ENCODE measurements at regions not wholly inside any gene's neighbourhood (a gene's known extent, or its start where the extent isn't known, plus 50 kb on each side); places are given as distances from the start of the nearest gene placed in this dataset.
"Not testable (repeated sequence)": the region's sequence is repeated elsewhere in the genome, so short reads cannot be mapped to it uniquely, and the experiment has no call there.

GRCh38 chr4:122973465-122973864 lies 51.1 kb upstream of the NUDT6 start:
- no peak for DNase-seq (ENCODE audit: low spot score)

GRCh38 chr4:122976111-122976510 lies 53.7 kb upstream of the NUDT6 start:
- no peak for DNase-seq (ENCODE audit: low spot score)

GRCh38 chr4:122977103-122977502 lies 54.7 kb upstream of the NUDT6 start:
- no peak for DNase-seq (ENCODE audit: low spot score)

GRCh38 chr4:122978109-122978508 lies 55.7 kb upstream of the NUDT6 start:
- DNase-seq (ENCODE audit: low spot score): no peak

- DNase-seq (ENCODE audit: low spot score): no peak
Observed at GRCh38 chr4:122978789-122979188, 56.4 kb upstream of the NUDT6 start.

DNA sequence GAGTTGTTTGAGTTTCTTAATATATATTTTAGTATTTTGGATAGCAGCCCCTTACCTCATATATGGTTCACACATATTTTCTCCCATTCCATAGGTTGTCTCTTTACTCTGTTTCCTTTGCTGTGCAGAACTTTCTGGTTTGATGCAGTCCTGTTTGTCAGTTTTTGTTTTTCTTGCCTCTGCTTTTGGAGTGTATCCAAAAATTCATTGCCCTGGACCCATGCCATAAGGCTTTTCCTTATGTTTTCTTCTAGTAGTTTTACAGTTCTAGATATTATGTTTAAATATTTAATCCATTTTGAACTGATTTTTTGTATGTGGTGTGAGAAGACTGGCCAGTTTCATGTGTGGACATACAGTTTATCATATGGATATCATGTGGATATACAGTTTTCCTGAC lies 58.5 kb upstream of the NUDT6 start:
- no peak for DNase-seq (ENCODE audit: low spot score)

DNA sequence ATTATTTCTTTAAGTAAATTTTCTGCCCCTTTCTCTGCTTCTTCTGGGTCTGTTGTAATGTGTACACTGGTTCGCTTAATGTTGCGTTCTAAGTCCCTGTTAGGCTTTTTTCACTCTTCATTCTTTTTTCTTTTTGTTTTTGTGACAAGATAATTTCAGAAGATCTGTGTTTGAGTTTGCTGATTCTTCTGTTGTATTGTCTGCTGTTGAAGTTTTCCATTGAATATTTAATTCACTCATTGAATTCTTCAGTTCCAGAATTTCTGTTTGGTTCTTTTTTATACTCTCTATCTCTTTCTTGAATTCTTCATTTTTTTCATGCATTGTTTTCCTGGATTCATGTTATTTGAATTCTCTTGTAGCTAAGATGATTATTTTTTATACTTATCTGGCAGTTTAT lies 66.3 kb upstream of the NUDT6 start:
- no peak for DNase-seq (ENCODE audit: low spot score)

DNA sequence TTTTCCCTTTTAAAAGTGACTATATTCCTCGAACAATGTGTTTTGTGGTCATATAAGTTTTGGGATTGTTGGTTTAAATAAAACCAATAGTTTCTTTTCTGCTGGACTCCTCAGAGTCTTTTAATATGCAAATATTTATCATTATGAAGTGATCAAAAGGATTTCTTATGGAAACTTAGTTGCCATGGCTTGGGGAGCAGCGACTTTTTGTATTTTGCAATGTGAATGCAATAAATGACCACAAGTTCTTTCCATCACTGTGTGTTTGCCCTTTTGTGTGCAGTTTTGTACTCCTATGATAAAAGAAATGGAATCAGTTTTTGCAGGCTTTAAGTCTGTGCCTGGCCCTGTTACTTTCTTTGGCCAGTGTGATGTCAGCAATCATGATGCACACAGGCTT lies 68.5 kb upstream of the NUDT6 start:
- no peak for DNase-seq (ENCODE audit: low spot score)

- no peak for DNase-seq (ENCODE audit: low spot score)
Observed at GRCh38 chr4:122992057-122992456, 69.7 kb upstream of the NUDT6 start.

- DNase-seq (ENCODE audit: low spot score): no peak
Observed at GRCh38 chr4:122992641-122993040, 70.2 kb upstream of the NUDT6 start.

DNA sequence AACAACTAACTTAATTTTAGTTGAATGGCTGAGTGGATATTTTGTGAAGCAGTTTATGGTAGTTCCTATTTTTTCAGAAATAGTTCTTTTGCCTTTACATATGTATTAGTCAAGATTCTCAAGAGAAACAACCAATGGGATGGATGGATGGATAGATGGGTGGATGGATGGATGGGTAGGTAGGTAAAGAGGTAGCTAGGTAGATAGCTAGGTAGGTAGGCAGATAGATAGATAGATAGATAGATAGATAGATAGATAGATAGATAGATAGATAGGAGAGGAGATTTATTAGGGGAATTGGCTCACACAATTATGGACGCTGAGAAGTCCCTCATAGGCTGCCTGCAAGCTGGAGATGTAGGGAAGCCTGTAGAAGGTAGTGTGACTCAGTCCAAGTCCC lies 74.0 kb upstream of the NUDT6 start:
- DNase-seq (ENCODE audit: low spot score): no peak

- DNase-seq (ENCODE audit: low spot score): no peak
Observed at GRCh38 chr4:122997463-122998101, 75.2 kb upstream of the NUDT6 start.

GRCh38 chr4:123004079-123004478 lies 81.7 kb upstream of the NUDT6 start:
- DNase-seq (ENCODE audit: low spot score): not testable (repeated sequence)

GRCh38 chr4:123005126-123005525 lies 82.7 kb upstream of the NUDT6 start:
- DNase-seq (ENCODE audit: low spot score): not testable (repeated sequence)

- no peak for DNase-seq (ENCODE audit: low spot score)
Observed at GRCh38 chr4:123007679-123008078, 85.3 kb upstream of the NUDT6 start.

DNA sequence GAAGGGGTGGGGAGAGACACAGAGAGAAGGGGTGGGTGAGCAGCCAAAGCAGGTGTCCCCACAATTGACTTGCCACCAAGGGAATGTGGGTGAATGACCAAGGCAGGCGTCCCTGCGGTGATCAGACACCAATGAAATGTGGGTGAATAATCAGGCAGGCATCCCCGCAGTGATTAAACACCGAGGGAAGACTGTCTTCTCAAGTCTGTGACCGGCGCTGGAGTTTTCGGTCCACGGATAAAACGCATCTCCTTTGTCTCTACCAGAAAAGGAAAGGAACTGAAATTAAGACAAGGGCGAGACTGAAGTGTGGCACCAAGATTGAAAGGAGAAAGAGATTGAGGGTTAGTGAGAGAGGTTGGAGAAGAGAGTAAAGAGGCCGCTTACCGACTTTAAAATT lies 90.0 kb upstream of the NUDT6 start:
- peak; percentile 48 for DNase-seq (ENCODE audit: low spot score)

GRCh38 chr4:123014038-123014437 lies 91.6 kb upstream of the NUDT6 start:
- no peak for DNase-seq (ENCODE audit: low spot score)

GRCh38 chr4:123017078-123017477 lies 94.7 kb upstream of the NUDT6 start:
- DNase-seq (ENCODE audit: low spot score): no peak

GRCh38 chr4:123017636-123018395 lies 95.4 kb upstream of the NUDT6 start:
- peak; percentile 44 for DNase-seq (ENCODE audit: low spot score)

GRCh38 chr4:123018396-123018775 lies 96.0 kb upstream of the NUDT6 start:
- no peak for DNase-seq (ENCODE audit: low spot score)

DNA sequence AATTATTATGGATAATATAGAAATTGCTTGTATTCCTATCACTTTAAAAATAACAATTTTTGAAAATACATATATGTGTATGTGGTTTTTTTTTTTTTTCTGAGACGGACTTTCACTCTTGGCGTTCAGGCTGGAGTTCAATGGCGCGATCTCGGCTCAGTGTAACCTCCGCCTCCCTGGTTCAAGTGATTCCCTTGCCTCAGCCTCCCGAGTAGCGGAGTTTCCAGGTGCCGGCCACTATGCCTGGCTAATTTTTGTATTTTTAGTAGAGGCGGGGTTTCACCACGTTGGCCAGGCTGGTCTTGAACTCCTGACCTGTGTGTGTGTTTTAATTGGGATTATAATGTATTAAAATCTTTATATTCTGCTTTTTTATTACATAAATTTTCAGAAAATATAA lies 97.9 kb upstream of the NUDT6 start:
- DNase-seq (ENCODE audit: low spot score): no peak

GRCh38 chr4:123023647-123024046 lies 101.2 kb upstream of the NUDT6 start:
- DNase-seq (ENCODE audit: low spot score): no peak

DNA sequence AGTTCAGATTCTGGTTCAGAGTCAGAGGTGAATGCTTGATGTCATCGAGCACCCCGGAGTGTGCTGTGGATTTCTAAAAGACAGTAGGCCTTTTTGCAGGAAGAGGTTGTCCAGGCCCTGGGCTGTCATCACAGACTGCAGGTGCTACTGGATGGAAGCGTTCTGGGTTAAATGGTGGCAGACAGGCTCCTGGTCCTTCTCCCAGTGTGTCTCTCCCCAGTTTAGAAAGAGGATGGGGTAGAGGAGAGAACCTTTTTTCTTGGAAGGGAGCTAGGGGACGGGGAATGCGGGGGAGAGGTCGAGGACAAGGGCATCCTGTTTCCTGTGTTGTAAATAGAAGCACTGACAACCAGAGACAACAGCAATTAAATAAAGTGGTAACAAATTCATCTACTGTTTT lies 102.3 kb upstream of the NUDT6 start:
- DNase-seq (ENCODE audit: low spot score): no peak

- no peak for DNase-seq (ENCODE audit: low spot score)
Observed at GRCh38 chr4:123025398-123025797, 103.0 kb upstream of the NUDT6 start.
